ENCODE measurements at regions not wholly inside any gene's neighbourhood (a gene's known extent, or its start where the extent isn't known, plus 50 kb on each side); places are given as distances from the start of the nearest gene placed in this dataset.
"Not testable (repeated sequence)": the region's sequence is repeated elsewhere in the genome, so short reads cannot be mapped to it uniquely, and the experiment has no call there.

GRCh38 chr14:84477996-84478395 lies 1051.9 kb upstream of the FLRT2 start:
- no peak overlapping the region for H3K4me3 Mint-ChIP-seq (ENCODE audit: unreplicated experiment)
- intact Hi-C loops (cut with micrococcal nuclease), result no loop called here
- no peaks in the 10 kb centered on the region for H3K27me3 Mint-ChIP-seq (ENCODE audit: insufficient read depth, unreplicated experiment)
- H3K27ac Mint-ChIP-seq (ENCODE audit: low read depth, unreplicated experiment), result no peak overlapping the region
- H3K9me3 Mint-ChIP-seq (ENCODE audit: unreplicated experiment), result no peaks in the 10 kb centered on the region
- no TSS peak for BruUV-seq (replicated peaks)
- TF ChIP-seq CTCF (IDR thresholded peaks at IDR 0.05; ENCODE audit: unreplicated experiment), result no peak
- CTCF ChIA-PET, result no interaction called here
- DNase-seq (ENCODE audit: unreplicated experiment), result no peak
- POLR2A ChIA-PET, result no interaction called here
- H3K36me3 Mint-ChIP-seq (ENCODE audit: insufficient read depth, unreplicated experiment), result peaks cover 5% of the 10 kb centered on the region
- H3K4me1 Mint-ChIP-seq (ENCODE audit: insufficient read depth, unreplicated experiment), result peaks cover 11% of the 10 kb centered on the region

GRCh38 chr14:84482256-84483071 lies 1047.5 kb upstream of the FLRT2 start:
- Mint-ChIP-seq H3K27ac (ENCODE audit: low read depth, unreplicated experiment) (no peak overlapping the region), H3K4me1 (ENCODE audit: insufficient read depth, unreplicated experiment) (peaks cover 6% of the 10 kb centered on the region), H3K36me3 (ENCODE audit: insufficient read depth, unreplicated experiment) (no peaks in the 10 kb centered on the region), H3K27me3 (ENCODE audit: insufficient read depth, unreplicated experiment) (no peaks in the 10 kb centered on the region), H3K4me3 (ENCODE audit: unreplicated experiment) (no peak overlapping the region), H3K9me3 (ENCODE audit: unreplicated experiment) (no peaks in the 10 kb centered on the region)
- POLR2A ChIA-PET, result interaction anchor here (0.6 to 1.2 kb wide), 6 partner anchors 8 to 193 kb away, joined by 3 to 4 read pairs (median 3); no protein-coding TSS in a partner anchor
- no TSS peak for BruUV-seq (replicated peaks)
- CTCF ChIA-PET, result interaction anchor here (0.7 to 1.2 kb wide), 4 partner anchors 49 to 1047 kb away, joined by 3 to 4 read pairs (median 4); no protein-coding TSS in a partner anchor
- peak; percentile 13 for DNase-seq (ENCODE audit: unreplicated experiment)
- no peak for TF ChIP-seq CTCF (IDR thresholded peaks at IDR 0.05; ENCODE audit: unreplicated experiment)
- intact Hi-C loops (cut with micrococcal nuclease), result no loop called here

GRCh38 chr14:84483072-84483420 lies 1046.9 kb upstream of the FLRT2 start:
- H3K27me3 Mint-ChIP-seq (ENCODE audit: insufficient read depth, unreplicated experiment), result no peaks in the 10 kb centered on the region
- no peak for DNase-seq (ENCODE audit: unreplicated experiment)
- H3K36me3 Mint-ChIP-seq (ENCODE audit: insufficient read depth, unreplicated experiment), result no peaks in the 10 kb centered on the region
- ChIA-PET CTCF (interaction anchor here (0.7 kb wide), 2 partner anchors 49 to 104 kb away, joined by 4 read pairs; no protein-coding TSS in a partner anchor), POLR2A (interaction anchor here (0.6 to 1.2 kb wide), 5 partner anchors 9 to 194 kb away, joined by 3 to 4 read pairs (median 3); no protein-coding TSS in a partner anchor)
- no peak overlapping the region for H3K4me3 Mint-ChIP-seq (ENCODE audit: unreplicated experiment)
- intact Hi-C loops (cut with micrococcal nuclease), result no loop called here
- no peaks in the 10 kb centered on the region for H3K9me3 Mint-ChIP-seq (ENCODE audit: unreplicated experiment)
- H3K4me1 Mint-ChIP-seq (ENCODE audit: insufficient read depth, unreplicated experiment), result peaks cover 6% of the 10 kb centered on the region
- BruUV-seq (replicated peaks), result no TSS peak
- TF ChIP-seq CTCF (IDR thresholded peaks at IDR 0.05; ENCODE audit: unreplicated experiment), result no peak
- H3K27ac Mint-ChIP-seq (ENCODE audit: low read depth, unreplicated experiment), result no peak overlapping the region

GRCh38 chr14:84484243-84484642 lies 1045.7 kb upstream of the FLRT2 start:
- POLR2A ChIA-PET; H3K36me3 Mint-ChIP-seq (ENCODE audit: insufficient read depth, unreplicated experiment); H3K27ac Mint-ChIP-seq (ENCODE audit: low read depth, unreplicated experiment); CTCF ChIA-PET; H3K4me3 Mint-ChIP-seq (ENCODE audit: unreplicated experiment); DNase-seq (ENCODE audit: unreplicated experiment); BruUV-seq (replicated peaks); H3K9me3 Mint-ChIP-seq (ENCODE audit: unreplicated experiment); H3K27me3 Mint-ChIP-seq (ENCODE audit: insufficient read depth, unreplicated experiment); intact Hi-C loops (cut with micrococcal nuclease); H3K4me1 Mint-ChIP-seq (ENCODE audit: insufficient read depth, unreplicated experiment): not testable (repeated sequence)
